Transverse colon (tissue), 4 donors: ENCODE measurements at regions not wholly inside any gene's neighbourhood (a gene's known extent, or its start where the extent isn't known, plus 50 kb on each side); places are given as distances from the start of the nearest gene placed in this dataset.
"Not testable (repeated sequence)": the region's sequence is repeated elsewhere in the genome, so short reads cannot be mapped to it uniquely, and the experiment has no call there.

ENCODE experiments used
- CTCF ChIP-seq, 5 experiments: fragments of 200-600 bp in 3 of 5; fragments of 450-650 bp in 2 of 5; sonication (generic) in 3 of 5; IDR thresholded peaks; 1 replicate in 2 of 5; 2 replicates in 3 of 5; pipeline ENCODE4 v1.5.1; 2016 to 2017; ENCODE audit warnings: antibody characterized with exemption in 5 of 5, inconsistent platforms in 3 of 5, mild to moderate bottlenecking in 2 of 5, moderate library complexity in 1 of 5
- EP300 ChIP-seq: sonication (generic); formaldehyde crosslinking; IDR thresholded peaks from one replicate; pipeline ENCODE4 v1.6.1; 2017; ENCODE audit warnings: antibody characterized with exemption, low read depth
- POLR2A ChIP-seq: fragments of 450-650 bp; IDR thresholded peaks from one replicate; pipeline ENCODE4 v1.6.1; 2016; ENCODE audit warnings: antibody characterized with exemption, mild to moderate bottlenecking, moderate library complexity
- POLR2AphosphoS5 ChIP-seq, 3 donors: sonication (generic); formaldehyde crosslinking; IDR thresholded peaks; one replicate each; pipeline ENCODE4 v1.6.1; 2016; ENCODE audit warnings: antibody characterized with exemption in 3 of 3

GRCh38 chr13:18599791-18600211, 581.8 kb downstream of the TUBA3C start:
- TF ChIP-seq POLR2AphosphoS5 (IDR thresholded peaks at IDR 0.05); CTCF (IDR thresholded peaks at IDR 0.05); EP300; POLR2A: not testable (repeated sequence)
